Peyer's patch (tissue), 4 donors: ENCODE measurements at regions not wholly inside any gene's neighbourhood (a gene's known extent, or its start where the extent isn't known, plus 50 kb on each side); places are given as distances from the start of the nearest gene placed in this dataset.

Experiments
- POLR2A ChIP-seq, 2 donors: fragments of 450-650 bp; IDR thresholded peaks; one replicate each; pipeline ENCODE4 v1.5.1; 2017; ENCODE audit warnings: antibody characterized with exemption in 2 of 2, mild to moderate bottlenecking in 2 of 2, moderate library complexity in 2 of 2
- TF ChIP-seq, protein P1 (sequence below), 6 experiments: fragments of 450-650 bp in 4 of 6; fragments of 200-600 bp in 2 of 6; sonication (generic) in 1 of 6; IDR thresholded peaks; one replicate each; pipeline ENCODE4 v1.5.1; 2017 to 2019; ENCODE audit warnings: antibody characterized with exemption in 6 of 6, mild to moderate bottlenecking in 3 of 6, moderate library complexity in 1 of 6

DNA sequence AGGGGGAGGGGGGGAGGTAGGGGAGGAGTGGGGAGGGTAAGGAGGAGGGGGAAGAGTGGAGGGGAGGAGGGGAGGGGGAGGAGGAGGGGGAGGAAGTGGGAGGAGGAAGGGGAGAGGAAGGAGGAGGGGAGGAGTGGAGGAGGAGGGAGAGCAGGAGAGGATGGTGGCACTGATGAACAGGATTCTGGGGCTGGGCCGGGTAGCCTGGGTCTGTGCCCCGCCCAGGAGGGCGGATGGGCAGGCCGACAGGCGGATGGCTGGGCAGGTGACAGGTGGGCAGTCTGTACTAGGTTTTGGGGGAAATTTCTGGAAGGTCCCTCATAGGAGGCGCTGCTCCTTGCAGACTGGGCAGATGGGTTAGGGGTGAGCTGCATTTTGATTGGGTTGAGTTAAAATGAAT lies 66.0 kb upstream of the ADRA2C start:
- TF ChIP-seq, protein P1, sequence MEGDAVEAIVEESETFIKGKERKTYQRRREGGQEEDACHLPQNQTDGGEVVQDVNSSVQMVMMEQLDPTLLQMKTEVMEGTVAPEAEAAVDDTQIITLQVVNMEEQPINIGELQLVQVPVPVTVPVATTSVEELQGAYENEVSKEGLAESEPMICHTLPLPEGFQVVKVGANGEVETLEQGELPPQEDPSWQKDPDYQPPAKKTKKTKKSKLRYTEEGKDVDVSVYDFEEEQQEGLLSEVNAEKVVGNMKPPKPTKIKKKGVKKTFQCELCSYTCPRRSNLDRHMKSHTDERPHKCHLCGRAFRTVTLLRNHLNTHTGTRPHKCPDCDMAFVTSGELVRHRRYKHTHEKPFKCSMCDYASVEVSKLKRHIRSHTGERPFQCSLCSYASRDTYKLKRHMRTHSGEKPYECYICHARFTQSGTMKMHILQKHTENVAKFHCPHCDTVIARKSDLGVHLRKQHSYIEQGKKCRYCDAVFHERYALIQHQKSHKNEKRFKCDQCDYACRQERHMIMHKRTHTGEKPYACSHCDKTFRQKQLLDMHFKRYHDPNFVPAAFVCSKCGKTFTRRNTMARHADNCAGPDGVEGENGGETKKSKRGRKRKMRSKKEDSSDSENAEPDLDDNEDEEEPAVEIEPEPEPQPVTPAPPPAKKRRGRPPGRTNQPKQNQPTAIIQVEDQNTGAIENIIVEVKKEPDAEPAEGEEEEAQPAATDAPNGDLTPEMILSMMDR (IDR thresholded peaks at IDR 0.05) = no peak
- no peak for TF ChIP-seq POLR2A (IDR thresholded peaks at IDR 0.05)
